SKM-1 (cell line): ENCODE measurements at regions not wholly inside any gene's neighbourhood (a gene's known extent, or its start where the extent isn't known, plus 50 kb on each side); places are given as distances from the start of the nearest gene placed in this dataset.
"Not testable (repeated sequence)": the region's sequence is repeated elsewhere in the genome, so short reads cannot be mapped to it uniquely, and the experiment has no call there.

ENCODE experiments used
- DNase-seq: peaks from one replicate; lab custom pipeline; 2025; ENCODE audit not compliant: unreplicated experiment; lab: John Stamatoyannopoulos, UW

DNA sequence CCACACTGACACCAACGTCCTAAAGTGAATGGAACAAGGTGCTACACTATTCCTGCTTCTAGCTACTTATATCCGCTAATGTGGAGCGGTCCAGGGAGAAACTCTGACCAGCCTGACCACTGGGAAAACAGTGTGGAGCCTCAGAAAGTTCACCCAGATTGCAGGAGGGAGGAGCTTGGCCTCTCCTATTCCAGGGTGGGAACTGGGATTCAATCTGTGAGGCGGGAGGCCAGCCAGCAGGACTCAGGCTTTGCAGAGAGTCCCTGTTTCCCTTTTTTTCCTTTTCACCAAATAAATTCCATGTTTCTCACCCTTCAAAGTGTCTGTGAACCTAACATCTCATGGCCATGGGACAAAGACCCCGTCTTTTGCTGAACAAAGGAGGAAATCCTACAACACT lies 86.4 kb upstream of the SEMA3C start:
- no peak for DNase-seq

DNA sequence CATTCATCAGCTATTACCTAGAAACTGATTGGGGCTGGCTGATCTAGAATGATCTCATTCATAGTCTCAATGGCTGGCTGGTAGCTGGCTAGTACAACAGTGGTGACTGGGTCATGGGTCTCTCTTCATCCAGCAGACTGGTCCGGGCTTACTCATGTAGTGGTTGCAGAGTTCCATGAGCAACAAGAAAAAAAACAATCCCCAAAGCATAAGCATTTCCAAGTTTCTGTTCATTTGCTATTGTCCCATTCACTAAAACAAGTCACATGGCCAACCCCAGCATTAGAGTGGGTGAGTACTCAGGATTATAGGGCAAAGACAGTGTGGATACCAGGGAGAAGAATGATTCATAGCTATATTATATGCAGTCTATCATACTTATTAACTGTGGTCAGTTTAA lies 85.2 kb upstream of the SEMA3C start:
- DNase-seq: no peak

DNA sequence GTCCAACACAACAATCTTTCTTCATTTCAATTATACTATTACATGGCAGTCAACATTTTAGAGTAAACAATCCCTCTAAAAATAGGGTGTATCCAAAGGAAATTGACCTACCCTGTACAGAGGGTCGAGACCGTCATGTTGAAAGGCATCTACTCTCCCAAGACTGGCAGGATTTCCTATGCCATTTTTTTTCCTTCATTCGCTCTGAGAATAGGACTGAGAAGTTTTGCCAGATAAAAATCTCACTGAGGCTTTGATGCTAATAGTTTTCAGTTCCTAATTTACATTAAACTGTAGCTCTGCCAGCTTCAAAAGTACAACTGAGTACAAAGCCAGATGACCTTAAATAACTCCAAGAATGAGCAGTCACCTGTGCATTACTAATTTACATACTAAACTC lies 84.5 kb upstream of the SEMA3C start:
- no peak for DNase-seq

DNA sequence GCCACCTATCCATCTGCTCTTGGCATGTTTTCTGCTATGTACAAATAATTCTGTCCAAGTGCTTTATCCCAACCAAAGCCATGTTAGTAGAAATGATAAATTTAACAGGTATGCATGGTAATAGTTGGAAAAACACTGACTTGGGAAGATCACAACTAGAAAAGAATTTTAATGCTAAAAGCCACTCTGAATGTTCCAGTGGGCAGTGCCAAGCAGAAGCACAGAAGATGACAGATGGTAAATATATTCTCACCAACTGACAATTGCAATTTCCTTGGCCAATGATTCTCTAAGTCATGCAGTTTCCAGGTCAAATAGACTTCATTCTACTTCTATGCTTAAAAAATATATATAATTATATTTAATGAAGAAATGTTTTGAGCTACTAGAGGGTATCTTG lies 83.6 kb upstream of the SEMA3C start:
- DNase-seq: no peak

DNA sequence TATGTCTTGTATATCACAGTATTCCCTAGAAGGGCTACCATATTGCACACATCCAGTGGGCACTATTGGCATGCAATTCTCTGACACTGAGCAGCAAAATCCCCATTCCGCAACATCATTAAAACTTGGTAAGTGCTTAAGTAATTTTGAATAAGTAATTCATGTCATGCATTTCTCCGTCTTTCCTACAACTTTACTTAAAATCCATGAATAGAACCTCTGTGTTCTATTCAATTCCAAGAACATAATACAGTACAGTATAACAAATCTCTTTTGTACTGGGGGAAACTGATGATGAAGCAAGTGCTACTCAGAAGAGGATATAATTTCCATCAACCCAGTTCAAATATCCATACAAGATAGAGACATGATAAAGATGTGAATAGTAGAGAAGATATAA lies 80.9 kb upstream of the SEMA3C start:
- DNase-seq: no peak

DNA sequence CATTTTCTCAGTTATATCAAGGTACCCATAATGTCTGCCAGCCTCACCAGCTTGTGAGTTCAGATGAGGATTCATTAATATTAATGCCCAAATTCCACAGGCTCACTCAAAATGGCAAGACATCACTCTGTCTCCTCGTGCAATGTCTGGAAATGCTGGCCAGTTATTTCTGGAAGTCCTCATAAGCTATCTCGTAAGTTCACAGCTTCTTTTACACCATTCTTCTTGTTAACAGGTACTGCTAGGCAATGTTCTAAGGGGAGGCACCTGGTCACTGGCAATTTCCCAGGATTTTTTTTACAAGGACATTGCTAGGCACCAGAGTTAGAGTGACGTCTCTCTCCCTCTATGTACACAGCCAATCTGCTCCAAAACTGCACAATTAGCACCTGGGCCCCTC lies 80.2 kb upstream of the SEMA3C start:
- no peak for DNase-seq

DNA sequence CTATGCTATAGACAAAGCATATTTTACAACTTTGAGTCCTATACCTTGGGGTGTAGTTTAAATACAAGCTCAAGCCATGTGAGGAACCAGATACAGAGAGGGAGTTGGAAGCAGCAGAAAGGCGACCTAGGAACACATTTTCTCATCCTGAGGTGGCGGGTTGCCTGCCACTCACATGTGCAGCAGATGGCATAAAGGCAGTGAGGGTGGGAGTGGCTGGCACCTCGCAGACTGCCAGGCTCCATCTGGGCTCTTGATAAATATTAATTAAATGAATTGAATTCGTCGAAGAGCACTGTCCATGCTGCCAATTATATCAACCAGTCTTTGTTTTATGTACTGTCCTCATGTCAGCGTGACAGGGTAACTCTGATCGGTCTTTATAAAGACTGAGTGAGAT lies 79.0 kb upstream of the SEMA3C start:
- no peak for DNase-seq

DNA sequence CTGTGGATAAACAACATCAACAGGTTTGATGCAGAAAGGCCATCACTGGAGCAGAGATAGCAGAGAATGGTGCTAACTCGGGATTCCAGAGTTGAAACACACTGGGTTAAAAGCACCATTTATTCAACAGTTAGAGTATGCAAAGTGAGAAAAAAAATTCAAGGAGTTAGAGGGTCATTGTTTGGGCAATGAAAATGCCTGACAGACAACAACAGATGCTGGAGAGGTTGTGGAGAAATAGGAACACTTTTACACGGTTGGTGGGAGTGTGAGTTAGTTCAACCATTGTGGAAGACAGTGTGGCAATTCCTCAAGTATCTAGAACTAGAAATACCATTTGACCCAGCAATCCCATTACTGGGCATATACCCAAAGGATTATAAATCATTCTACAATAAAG lies 77.4 kb upstream of the SEMA3C start:
- not testable (repeated sequence) for DNase-seq

DNA sequence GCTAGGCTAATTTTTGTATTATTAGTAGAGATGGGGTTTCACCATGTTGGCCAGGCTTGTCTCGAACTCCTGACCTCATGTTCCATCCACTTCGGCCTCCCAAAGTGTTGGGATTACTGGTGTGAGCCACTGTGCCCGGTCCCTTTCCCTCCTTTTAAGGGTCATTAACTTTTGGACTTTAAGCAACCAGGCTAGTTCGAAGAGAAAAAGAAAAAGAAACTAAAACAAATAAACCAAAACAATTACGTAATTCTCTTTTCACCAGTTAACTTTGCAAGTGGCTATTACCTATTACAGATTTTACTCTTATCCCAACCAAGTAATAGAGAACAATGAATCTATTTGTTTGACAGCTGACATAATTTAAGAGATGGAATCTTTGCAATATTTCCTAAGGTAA lies 72.8 kb upstream of the SEMA3C start:
- DNase-seq: no peak

DNA sequence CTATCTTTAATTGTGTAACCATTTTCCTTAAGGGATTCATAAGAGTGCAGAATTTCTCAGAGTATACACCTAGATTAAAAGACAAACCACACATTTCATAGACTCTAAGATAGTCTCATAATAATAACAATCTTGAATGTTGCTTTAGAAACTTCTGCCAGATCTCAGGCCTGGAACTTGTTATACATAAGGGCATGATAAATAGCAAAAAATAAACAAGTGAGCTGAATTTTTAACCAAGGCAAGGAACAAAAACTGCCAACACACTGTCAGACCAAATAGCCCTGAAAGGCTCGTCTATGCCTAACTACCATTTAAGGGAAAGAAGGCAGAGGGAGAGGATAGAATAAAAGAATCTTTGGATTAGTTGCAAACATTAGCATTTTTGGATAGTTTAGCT lies 65.8 kb upstream of the SEMA3C start:
- DNase-seq: no peak

DNA sequence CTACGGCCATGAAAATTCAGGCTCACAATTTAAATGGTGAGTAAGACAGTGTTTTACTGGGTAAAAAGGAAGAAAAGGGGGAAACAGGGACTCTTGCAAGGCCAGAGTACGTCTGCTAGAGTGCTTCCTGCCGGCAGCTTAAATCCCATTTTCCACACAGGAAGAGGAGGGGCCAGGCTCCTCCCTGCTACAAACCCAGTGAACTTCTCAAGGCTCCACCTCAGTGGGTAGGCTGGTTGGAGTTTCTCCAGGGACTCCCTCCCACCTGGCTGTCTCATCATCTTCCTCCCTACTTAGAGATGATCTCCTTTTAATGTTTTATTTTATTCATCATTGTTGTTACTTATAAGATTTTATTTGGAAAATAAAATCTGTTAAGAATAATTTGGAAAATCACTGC lies 62.6 kb upstream of the SEMA3C start:
- no peak for DNase-seq

DNA sequence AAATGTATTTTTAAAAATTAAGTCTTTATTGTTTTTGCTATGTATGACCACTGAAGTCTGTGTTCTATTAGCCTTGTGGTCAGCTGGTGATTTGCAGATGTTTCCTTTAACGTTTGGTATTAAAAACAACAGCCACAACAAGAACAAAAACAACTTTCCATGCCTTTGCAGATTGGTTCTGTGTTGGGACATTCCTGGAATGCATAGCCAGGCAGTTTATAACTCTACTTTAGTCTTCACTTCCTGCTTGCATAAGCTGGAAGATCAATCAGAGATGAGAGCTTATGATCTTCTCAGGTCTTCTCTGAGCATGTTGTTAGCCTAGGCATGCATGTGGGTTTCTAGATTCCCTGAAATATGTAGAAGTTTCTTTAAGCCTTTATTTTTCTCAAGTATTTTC lies 58.9 kb upstream of the SEMA3C start:
- no peak for DNase-seq

DNA sequence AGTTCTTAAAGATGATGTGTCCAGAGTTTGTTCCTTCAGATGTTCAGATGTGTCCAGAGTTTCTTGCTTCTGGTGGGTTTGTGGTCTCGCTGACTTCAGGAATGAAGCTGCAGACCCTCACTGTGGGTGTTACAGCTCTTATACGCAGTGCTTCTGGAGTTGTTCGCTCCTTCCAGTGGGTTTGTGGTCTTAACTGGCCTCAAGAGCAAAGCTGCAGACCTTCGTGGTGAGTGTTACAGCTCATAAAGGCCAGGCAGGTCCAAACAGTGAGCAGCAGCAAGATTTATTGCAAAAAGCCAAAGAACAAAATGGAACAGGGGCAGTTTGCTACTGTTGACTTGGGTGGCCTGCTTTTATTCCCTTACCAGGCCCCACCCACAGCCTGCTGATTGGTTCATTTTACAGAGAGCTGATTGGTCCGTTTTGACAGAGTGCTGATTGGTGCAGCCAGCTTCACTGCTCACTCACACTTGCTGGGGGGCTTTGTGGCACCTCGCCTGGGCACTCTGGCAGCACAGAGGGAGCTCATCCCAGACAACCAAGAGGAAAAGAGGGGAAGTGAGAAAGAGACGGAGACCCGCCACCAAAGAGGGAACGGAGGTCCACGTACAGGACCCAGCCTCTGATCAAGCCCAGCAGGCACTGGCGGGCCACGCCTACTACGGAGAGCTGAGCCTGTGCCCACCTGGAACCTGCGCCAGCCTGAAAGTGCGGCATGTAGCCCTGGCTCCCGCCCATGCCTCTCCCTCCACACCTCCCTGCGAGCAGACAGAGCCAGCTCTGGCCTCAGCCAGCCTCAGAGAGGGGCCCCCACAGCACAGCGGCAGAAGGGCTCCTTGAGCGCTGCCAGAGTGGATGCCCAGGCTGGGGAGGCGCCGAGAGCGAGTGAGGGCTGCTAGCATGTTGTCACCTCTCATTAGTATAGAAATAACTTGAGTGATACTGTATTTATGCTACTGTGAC lies 55.8 kb upstream of the SEMA3C start:
- no peak for DNase-seq

DNA sequence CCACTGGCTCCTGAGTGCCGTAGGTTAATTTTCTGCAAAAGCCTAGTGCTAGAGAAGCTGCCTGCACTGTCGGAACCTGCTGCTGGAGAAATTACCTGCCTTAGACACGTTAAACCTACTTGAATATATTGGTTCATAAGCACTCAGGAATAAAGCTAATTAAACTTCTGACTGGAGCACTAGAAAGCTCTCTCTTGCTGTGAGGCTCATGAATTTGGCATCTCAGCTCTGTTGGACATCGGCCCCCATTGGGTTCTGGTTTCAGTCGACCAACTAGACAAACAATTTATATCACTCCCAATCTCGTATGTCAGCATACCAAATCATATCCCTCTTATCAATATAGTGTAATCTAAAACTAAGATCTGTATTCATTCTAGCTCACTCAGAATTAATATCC lies 52.4 kb upstream of the SEMA3C start:
- DNase-seq: no peak
